ENCODE measurements at regions not wholly inside any gene's neighbourhood (a gene's known extent, or its start where the extent isn't known, plus 50 kb on each side); places are given as distances from the start of the nearest gene placed in this dataset.

DNA sequence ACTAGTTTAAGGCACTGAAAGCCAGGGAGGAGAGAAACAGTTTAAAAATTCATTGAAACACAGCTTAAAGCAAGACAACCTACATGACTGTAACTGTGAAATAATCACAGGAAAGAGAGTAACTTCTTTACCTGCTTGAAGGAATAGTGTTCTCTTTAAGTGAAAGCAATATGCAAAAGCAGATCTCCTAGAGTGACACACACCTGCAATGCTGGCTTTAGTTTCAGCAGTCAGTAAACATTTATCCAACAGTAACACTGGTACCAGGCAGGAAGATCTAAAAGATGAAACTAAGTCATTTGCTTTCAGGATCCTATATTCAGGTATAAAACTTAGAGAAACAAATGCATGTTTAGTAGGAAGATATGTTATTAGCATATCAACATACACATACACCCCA, 85.3 kb upstream of the PPM1H start:
- intact Hi-C loops (cut with micrococcal nuclease; ENCODE audit: unreplicated experiment): no loop called here
- Histone ChIP-seq H3K36me3 (ENCODE audit: control insufficient read depth in 2 of 2, insufficient read depth in 2 of 2, low read length in 1 of 2) (no peaks in the 10 kb centered on the region), H3K4me2 (ENCODE audit: control insufficient read depth, insufficient read depth) (no peak overlapping the region), H3K27ac (ENCODE audit: control insufficient read depth, insufficient read depth) (no peak overlapping the region), H3K4me1 (ENCODE audit: control insufficient read depth, insufficient read depth, low read length) (no peaks in the 10 kb centered on the region), H4K20me1 (ENCODE audit: control insufficient read depth, insufficient read depth) (no peaks in the 10 kb centered on the region), H3K9me3 (replicated peaks; ENCODE audit: control insufficient read depth, insufficient read depth, low read length) (no peaks in the 10 kb centered on the region), H3K9ac (ENCODE audit: control insufficient read depth, insufficient read depth, low read length) (no peak overlapping the region), H3K79me2 (ENCODE audit: control insufficient read depth, insufficient read depth, low read length) (no peaks in the 10 kb centered on the region), H2AFZ (ENCODE audit: control insufficient read depth, low read depth, low read length) (no peak overlapping the region), H3K4me3 (no peak overlapping the region), H3K27me3 (replicated peaks in 1 of 2; ENCODE audit: control insufficient read depth in 2 of 2, insufficient read depth in 2 of 2, low read length in 1 of 2) (no peaks in the 10 kb centered on the region)
- ChIA-PET RAD21 (ENCODE audit: unreplicated experiment) (no interaction called here), SMC1A (ENCODE audit: uncharacterized antibody, unreplicated experiment) (interaction anchor here (1.0 kb wide), 1 partner anchor 7 kb away, joined by 3 read pairs; no protein-coding TSS in a partner anchor), CTCF (interaction anchor here (1.0 kb wide), 1 partner anchor 10 kb away, joined by 4 read pairs; no protein-coding TSS in a partner anchor), POLR2A (no interaction called here)
- BruUV-seq (replicated peaks): no TSS peak
- in situ Hi-C loops (cut with MboI): no loop called here
- no peak for ATAC-seq
- no peak for FAIRE-seq
- TF ChIP-seq MYB (IDR thresholded peaks at IDR 0.05; ENCODE audit: borderline replicate concordance, low read depth, low read length) (no peak), TCF3 (IDR thresholded peaks at IDR 0.05; ENCODE audit: borderline replicate concordance, insufficient read depth, low read depth, low read length) (no peak), CEBPB (IDR thresholded peaks at IDR 0.05; ENCODE audit: borderline replicate concordance in 1 of 2, low read depth in 2 of 2, low read length in 2 of 2) (no peak), NBN (IDR thresholded peaks at IDR 0.05) (no peak), RAD21 (IDR thresholded peaks at IDR 0.05; ENCODE audit: insufficient read depth, low read depth, low read length) (no peak), PAX8 (IDR thresholded peaks at IDR 0.05) (no peak), PML (IDR thresholded peaks at IDR 0.05; ENCODE audit: low read length) (no peak), EGR1 (IDR thresholded peaks at IDR 0.05; ENCODE audit: borderline replicate concordance in 1 of 2, low read depth in 2 of 2, low read length in 2 of 2) (no peak), BHLHE40 (IDR thresholded peaks at IDR 0.05; ENCODE audit: borderline replicate concordance in 1 of 2, low read depth in 2 of 2, low read length in 1 of 2) (no peak), MEF2B (IDR thresholded peaks at IDR 0.05; ENCODE audit: partially characterized antibody, poor library complexity, severe bottlenecking) (no peak), BACH1 (IDR thresholded peaks at IDR 0.05; ENCODE audit: borderline replicate concordance) (no peak)
- TF ChIP-seq, protein P1, sequence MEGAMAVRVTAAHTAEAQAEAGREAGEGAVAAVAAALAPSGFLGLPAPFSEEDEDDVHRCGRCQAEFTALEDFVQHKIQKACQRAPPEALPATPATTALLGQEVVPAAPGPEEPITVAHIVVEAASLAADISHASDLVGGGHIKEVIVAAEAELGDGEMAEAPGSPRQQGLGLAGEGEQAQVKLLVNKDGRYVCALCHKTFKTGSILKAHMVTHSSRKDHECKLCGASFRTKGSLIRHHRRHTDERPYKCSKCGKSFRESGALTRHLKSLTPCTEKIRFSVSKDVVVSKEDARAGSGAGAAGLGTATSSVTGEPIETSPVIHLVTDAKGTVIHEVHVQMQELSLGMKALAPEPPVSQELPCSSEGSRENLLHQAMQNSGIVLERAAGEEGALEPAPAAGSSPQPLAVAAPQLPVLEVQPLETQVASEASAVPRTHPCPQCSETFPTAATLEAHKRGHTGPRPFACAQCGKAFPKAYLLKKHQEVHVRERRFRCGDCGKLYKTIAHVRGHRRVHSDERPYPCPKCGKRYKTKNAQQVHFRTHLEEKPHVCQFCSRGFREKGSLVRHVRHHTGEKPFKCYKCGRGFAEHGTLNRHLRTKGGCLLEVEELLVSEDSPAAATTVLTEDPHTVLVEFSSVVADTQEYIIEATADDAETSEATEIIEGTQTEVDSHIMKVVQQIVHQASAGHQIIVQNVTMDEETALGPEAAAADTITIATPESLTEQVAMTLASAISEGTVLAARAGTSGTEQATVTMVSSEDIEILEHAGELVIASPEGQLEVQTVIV (IDR thresholded peaks at IDR 0.05; ENCODE audit: borderline replicate concordance, partially characterized antibody): no peak
- TF ChIP-seq, protein P2, sequence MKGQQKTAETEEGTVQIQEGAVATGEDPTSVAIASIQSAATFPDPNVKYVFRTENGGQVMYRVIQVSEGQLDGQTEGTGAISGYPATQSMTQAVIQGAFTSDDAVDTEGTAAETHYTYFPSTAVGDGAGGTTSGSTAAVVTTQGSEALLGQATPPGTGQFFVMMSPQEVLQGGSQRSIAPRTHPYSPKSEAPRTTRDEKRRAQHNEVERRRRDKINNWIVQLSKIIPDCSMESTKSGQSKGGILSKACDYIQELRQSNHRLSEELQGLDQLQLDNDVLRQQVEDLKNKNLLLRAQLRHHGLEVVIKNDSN (IDR thresholded peaks at IDR 0.05; ENCODE audit: borderline replicate concordance, extremely low read length, insufficient read depth, low read depth, low read length): no peak
- TF ChIP-seq, protein P3, sequence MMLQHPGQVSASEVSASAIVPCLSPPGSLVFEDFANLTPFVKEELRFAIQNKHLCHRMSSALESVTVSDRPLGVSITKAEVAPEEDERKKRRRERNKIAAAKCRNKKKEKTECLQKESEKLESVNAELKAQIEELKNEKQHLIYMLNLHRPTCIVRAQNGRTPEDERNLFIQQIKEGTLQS (IDR thresholded peaks at IDR 0.05; ENCODE audit: borderline replicate concordance, extremely low read depth, low read depth, low read length): no peak
- TF ChIP-seq, protein P4, sequence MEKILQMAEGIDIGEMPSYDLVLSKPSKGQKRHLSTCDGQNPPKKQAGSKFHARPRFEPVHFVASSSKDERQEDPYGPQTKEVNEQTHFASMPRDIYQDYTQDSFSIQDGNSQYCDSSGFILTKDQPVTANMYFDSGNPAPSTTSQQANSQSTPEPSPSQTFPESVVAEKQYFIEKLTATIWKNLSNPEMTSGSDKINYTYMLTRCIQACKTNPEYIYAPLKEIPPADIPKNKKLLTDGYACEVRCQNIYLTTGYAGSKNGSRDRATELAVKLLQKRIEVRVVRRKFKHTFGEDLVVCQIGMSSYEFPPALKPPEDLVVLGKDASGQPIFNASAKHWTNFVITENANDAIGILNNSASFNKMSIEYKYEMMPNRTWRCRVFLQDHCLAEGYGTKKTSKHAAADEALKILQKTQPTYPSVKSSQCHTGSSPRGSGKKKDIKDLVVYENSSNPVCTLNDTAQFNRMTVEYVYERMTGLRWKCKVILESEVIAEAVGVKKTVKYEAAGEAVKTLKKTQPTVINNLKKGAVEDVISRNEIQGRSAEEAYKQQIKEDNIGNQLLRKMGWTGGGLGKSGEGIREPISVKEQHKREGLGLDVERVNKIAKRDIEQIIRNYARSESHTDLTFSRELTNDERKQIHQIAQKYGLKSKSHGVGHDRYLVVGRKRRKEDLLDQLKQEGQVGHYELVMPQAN (conservative IDR thresholded peaks at IDR 0.05): no peak
- no peak for DNase-seq (ENCODE audit: low read depth, low spot score)
